Stimulated activated CD8-positive, alpha-beta memory T cell treated with anti-CD3 and anti-CD28 coated beads, Interleukin-7, amount 100 ng/mL, for 48 hours (primary cell): ENCODE measurements at regions not wholly inside any gene's neighbourhood (a gene's known extent, or its start where the extent isn't known, plus 50 kb on each side); places are given as distances from the start of the nearest gene placed in this dataset.

Source experiments
- DNase-seq, 2 donors: peaks; one replicate each; pipeline ENCODE4 v3.0.0-alpha.2; 2020; ENCODE audit warnings: low read depth in 1 of 2; ENCODE audit errors: extremely low read depth in 1 of 2

GRCh38 chrX:122835886-122836285, 348.2 kb upstream of the GRIA3 start:
- DNase-seq = no peak

DNA sequence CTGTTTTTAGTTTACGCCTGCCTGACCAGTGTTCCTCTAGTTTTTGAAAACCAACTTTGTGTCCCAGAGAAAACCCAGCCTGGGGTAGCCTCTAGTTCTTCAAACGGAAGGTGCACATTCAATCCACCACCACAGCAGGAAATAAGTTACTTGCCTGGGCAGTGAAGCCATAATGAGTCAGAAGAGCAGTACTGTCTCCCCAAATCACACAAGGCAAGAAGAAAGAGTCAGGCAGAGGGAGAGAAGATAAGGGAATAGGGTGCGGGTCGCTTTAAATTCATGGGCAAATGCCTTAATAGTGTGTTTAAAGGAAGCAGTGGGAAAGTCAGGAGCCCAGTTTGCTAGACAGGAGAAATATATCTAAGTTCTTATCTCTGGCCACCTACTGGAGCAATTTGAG, 333.8 kb upstream of the GRIA3 start:
- no peak for DNase-seq

- no peak for DNase-seq
Measured at GRCh38 chrX:122856205-122856604, 327.9 kb upstream of the GRIA3 start.

DNA sequence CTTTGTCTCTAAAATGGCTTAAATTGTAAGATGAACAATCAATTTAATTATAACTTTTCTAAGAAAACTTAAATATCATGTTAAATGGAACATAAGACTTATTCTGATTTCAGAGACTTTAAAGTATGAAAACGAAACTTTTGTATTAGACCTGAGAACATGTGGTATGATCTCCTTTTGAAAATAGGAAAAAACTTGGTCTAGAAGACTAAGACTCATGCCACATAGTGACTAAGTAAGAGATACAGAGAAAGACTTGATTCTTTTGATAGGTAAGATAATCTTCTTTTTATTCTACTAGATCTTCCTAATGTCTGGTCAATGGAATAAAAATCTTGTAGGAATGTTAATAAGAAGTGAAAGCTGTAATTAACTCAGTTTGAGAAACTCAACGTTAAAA, 326.3 kb upstream of the GRIA3 start:
- no peak for DNase-seq

- DNase-seq = no peak
Measured at GRCh38 chrX:122863067-122863466, 321.0 kb upstream of the GRIA3 start.

DNA sequence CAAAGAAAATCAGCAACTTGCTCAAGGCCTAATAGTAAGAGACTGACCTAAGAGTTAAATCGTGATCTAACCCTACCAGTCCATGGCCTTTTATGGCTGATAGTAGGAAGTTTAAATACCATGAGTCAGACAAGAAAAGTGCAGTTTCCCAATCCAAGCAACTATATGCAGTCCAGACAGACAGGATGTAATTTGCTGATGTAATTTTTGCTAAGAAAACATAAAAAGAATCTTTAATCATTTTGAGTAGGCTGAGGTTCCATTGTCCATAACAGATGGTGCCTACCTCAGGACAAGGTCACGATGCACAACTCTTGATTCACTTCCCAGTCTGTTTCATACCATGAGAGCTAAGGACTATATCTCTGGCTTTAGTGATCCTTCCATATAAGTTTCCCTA, 317.5 kb upstream of the GRIA3 start:
- no peak for DNase-seq

GRCh38 chrX:122868631-122869030, 315.4 kb upstream of the GRIA3 start:
- DNase-seq = no peak

GRCh38 chrX:122869171-122869570, 314.9 kb upstream of the GRIA3 start:
- no peak for DNase-seq

DNA sequence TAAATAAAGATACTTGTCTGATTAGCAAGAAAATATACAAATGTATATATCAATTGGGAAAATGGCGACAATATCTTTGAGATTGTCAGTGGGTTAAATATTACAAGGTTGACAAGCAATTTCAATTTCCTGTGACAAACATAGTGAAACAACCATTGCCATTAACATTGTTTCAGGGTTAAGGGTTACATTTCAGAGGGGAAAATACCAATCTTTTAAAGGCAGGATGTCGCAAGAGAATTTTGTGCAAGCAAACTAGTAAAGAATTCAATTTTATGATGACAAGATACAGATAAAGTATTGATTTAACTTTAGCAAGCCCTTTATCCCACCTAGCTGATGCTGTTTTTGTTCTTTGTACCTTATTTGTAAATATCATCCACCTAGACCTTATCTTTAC, 305.8 kb upstream of the GRIA3 start:
- DNase-seq = no peak

- no peak for DNase-seq
Measured at GRCh38 chrX:122880952-122881351, 303.1 kb upstream of the GRIA3 start.

- DNase-seq = no peak
Measured at GRCh38 chrX:122890729-122891128, 293.3 kb upstream of the GRIA3 start.

GRCh38 chrX:122906726-122907125, 277.4 kb upstream of the GRIA3 start:
- DNase-seq = no peak

DNA sequence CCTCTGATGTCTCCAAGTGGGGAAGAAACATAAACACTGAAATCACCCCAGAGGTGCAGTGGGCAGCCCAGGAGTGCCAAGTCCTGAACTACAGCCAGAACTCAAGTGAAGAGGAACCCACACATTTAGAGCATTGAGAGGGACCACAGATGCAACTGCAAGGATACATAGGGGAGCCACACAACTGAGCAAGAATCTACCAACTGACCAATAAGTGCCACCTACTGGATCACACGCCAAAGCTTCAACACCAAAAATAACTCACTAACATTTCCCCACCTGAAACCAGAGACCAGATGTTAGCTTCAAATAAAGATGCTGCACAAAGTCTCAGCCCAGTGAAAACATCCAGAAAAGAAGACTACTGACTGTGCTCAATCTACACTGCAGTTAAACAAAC, 276.7 kb upstream of the GRIA3 start:
- DNase-seq = no peak

- no peak for DNase-seq
Measured at GRCh38 chrX:122910697-122911096, 273.4 kb upstream of the GRIA3 start.

DNA sequence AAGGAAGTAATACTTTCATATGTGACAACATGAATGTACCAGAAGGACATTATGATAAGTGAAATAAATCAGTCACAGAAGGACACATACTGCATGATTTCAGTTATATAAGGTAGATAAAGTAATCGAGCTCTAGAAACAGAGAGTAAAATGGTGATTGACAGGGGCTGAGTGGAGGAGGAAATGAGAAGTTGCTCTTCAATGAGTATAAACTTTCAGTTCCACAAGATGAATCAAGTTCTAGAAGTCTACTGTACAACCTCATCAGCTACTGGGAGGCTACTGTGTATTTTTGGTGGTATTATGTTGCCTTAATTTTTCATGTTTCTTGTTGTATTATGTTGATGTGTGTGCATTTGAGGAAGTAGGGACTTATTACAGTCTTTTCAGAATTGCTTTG, 270.9 kb upstream of the GRIA3 start:
- no peak for DNase-seq

- no peak for DNase-seq
Measured at GRCh38 chrX:122913764-122914163, 270.3 kb upstream of the GRIA3 start.

- DNase-seq = no peak
Measured at GRCh38 chrX:122914256-122914655, 269.8 kb upstream of the GRIA3 start.

DNA sequence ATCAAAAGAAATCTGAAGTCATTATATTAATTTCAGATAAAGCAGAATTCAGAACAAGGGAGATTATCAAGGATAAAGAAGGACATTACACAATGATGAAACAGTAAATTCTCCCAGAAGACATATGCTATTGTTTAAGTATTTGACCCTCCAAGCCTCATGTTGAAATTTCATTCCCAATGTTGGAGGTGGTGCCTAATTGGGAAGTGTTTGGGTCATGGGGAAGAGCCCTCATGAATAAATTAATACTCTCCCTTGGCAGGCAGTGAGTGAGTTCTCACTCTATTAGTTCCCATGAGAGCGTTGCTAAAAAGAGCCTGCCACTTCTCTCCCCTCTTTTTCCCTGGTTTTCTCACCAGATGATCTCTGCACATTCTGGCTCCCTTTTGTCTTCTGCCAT, 249.9 kb upstream of the GRIA3 start:
- no peak for DNase-seq

DNA sequence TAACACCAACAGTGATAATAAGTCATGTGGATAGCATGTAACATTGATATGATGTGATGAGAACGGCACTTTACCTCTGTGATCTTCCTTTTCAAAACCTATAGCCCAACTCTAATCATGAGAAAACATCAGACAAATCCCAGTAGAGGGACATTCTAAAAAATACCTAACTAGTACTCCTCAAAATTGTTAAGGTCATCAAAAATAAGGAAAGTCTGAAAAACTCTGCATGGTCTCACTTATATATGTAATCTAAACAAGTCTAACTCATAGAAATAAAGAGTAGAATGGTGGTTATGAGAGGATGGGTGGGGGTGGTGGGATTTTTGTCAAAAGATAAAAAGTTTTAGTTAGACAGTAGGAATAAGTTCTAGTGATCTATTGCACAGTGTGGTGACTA, 243.9 kb upstream of the GRIA3 start:
- DNase-seq = no peak

DNA sequence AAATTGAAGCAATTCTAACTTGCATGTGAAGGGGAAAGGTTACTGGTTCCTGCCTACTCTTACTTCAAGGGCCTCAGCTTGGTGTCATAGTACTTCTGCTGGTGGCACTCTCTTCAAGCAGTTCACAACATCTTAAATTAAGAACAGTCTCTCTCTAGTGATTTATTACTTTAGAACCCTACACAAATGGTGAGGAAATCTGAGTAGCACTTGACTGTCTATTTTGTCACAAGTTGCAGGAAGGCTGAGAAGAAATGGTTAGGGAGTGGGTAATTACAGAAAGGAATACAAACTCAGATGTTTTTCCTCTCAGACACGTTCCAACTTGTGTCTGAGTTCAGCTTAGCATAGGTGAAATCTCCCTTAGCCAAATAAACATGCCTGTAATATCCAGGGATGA, 242.3 kb upstream of the GRIA3 start:
- no peak for DNase-seq

DNA sequence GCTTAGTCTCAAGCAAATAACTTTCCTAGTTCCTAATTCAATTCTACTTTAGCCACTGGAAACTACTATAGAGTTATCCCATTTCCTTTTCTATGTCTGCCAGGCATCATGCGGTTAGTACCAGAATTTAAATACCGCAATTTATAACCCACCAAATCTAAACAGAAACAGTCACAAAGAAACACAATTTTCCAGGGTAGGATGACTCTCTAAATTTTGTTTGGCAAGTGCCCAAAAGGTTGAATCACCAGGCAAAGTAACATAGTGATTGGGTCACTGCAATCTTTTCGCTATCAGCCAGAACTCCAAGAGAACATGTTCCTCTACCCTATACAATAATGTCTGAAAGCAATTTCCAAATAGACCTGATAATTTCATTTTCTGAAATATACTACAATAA, 240.2 kb upstream of the GRIA3 start:
- DNase-seq = no peak

DNA sequence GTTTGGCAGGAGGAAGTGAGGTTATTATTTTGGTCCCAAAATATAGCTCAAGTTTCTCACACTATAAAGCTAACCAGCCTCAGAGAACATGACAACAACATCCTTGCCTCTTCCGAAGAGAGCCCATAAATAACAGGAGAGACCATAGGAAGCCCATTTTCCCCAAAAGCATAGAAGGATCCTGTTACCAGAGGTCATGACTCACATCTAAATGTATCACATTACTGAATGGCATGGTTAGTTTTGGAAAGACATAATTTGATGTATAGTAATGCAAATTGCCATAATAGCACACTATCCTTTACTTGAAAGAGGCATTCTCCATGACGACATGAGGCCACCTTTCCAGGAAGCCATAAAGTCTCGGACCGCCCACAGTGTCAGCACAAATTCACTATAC, 238.8 kb upstream of the GRIA3 start:
- no peak for DNase-seq

GRCh38 chrX:122972604-122973003, 211.5 kb upstream of the GRIA3 start:
- DNase-seq = no peak

- no peak for DNase-seq
Measured at GRCh38 chrX:122982521-122982920, 201.6 kb upstream of the GRIA3 start.
